NCI-H345 treated with DMSO at 0.1 percent for 48 hours (cell line): ENCODE measurements at regions not wholly inside any gene's neighbourhood (a gene's known extent, or its start where the extent isn't known, plus 50 kb on each side); places are given as distances from the start of the nearest gene placed in this dataset.
A peak's percentile ranks its signal among the peaks of the same experiment; 100 is the strongest.
"Not testable (repeated sequence)": the region's sequence is repeated elsewhere in the genome, so short reads cannot be mapped to it uniquely, and the experiment has no call there.

Experiments
- DNase-seq: peaks from one replicate; lab custom pipeline; 2025; ENCODE audit not compliant: unreplicated experiment; lab: John Stamatoyannopoulos, UW

- DNase-seq, result no peak
Measured at GRCh38 chr4:77220828-77221613, 64.0 kb downstream of the CCNG2 start.

- no peak for DNase-seq
Measured at GRCh38 chr4:77225022-77225421, 68.0 kb downstream of the CCNG2 start.

GRCh38 chr4:77226939-77227705, 70.1 kb downstream of the CCNG2 start:
- DNase-seq, result no peak

- DNase-seq, result no peak
Measured at GRCh38 chr4:77229433-77229832, 72.4 kb downstream of the CCNG2 start.

GRCh38 chr4:77232653-77233052, 75.6 kb downstream of the CCNG2 start:
- DNase-seq, result no peak

GRCh38 chr4:77235289-77235854, 78.4 kb downstream of the CCNG2 start:
- DNase-seq, result no peak

- no peak for DNase-seq
Measured at GRCh38 chr4:77236806-77237205, 79.8 kb downstream of the CCNG2 start.

- DNase-seq, result peak; percentile 19
Measured at GRCh38 chr4:77240469-77241066, 83.6 kb downstream of the CCNG2 start.

- no peak for DNase-seq
Measured at GRCh38 chr4:77248805-77249204, 91.8 kb downstream of the CCNG2 start.

- DNase-seq, result no peak
Measured at GRCh38 chr4:77251751-77252150, 94.7 kb downstream of the CCNG2 start.

GRCh38 chr4:77263247-77263646, 106.2 kb downstream of the CCNG2 start:
- DNase-seq, result no peak

- not testable (repeated sequence) for DNase-seq
Measured at GRCh38 chr4:77263976-77264375, 107.0 kb downstream of the CCNG2 start.

GRCh38 chr4:77264826-77265225, 107.8 kb downstream of the CCNG2 start:
- DNase-seq, result no peak

- DNase-seq, result peak; percentile 9
Measured at GRCh38 chr4:77268108-77268507, 111.1 kb downstream of the CCNG2 start.

- no peak for DNase-seq
Measured at GRCh38 chr4:77269505-77269904, 112.5 kb downstream of the CCNG2 start.

- no peak for DNase-seq
Measured at GRCh38 chr4:77273412-77273811, 116.4 kb downstream of the CCNG2 start.

GRCh38 chr4:77279114-77279513, 122.1 kb downstream of the CCNG2 start:
- DNase-seq, result not testable (repeated sequence)

GRCh38 chr4:77282305-77282704, 125.3 kb downstream of the CCNG2 start:
- DNase-seq, result no peak

- DNase-seq, result no peak
Measured at GRCh38 chr4:77284036-77284435, 127.0 kb downstream of the CCNG2 start.

- no peak for DNase-seq
Measured at GRCh38 chr4:77286906-77287305, 129.9 kb downstream of the CCNG2 start.

GRCh38 chr4:77293426-77293825, 136.4 kb downstream of the CCNG2 start:
- DNase-seq, result no peak

GRCh38 chr4:77300996-77301395, 144.0 kb downstream of the CCNG2 start:
- not testable (repeated sequence) for DNase-seq
